RKO (cell line): ENCODE measurements at regions not wholly inside any gene's neighbourhood (a gene's known extent, or its start where the extent isn't known, plus 50 kb on each side); places are given as distances from the start of the nearest gene placed in this dataset.
A peak's percentile ranks its signal among the peaks of the same experiment; 100 is the strongest.

Experiments
- DNase-seq: peaks from one replicate; pipeline ENCODE4 v3.0.0-alpha.2; 2016; ENCODE audit warnings: low spot score

- no peak for DNase-seq
Observed at GRCh38 chr3:71990545-71990944, 205.6 kb upstream of the PROK2 start.

DNA sequence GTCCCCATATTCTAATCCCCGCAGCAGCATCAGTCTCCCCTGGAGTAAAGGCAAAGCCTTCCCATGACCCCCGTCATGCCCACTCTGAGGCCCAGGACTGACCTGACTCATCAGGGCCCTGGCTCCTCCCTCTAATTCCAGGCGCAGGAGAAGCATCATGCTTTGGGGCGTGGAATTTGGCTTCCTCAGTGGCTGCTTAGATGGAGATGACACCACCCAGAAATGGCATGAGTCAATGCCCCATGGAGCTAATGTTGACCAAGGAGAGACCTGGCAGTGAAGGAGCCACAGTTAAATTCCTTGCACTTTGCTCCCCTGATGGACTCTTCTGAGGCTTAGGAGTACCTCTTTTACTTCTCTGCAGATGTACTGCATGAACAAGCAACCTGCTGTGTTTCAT lies 204.2 kb upstream of the PROK2 start:
- DNase-seq, result peak; percentile 19

DNA sequence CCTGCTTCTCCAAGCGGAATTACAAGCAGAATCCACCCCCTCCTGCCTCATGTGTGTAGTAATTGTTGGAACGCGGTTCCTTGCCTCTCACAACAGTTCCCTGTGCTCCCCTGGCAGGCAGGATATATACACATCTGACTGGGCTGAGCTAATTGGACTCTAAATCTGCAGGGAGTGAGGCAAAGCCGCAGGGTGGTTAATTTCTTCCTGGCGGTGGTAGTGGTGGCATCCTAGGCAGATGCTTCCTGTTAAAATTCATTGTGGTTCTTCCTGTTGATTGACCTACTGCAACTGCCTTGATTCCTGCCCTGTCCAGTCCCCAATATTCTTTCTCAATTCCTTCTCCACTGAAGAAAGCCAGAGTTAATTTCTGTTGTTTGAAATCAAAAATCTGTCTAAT lies 202.9 kb upstream of the PROK2 start:
- no peak for DNase-seq

- peak; percentile 37 for DNase-seq
Observed at GRCh38 chr3:71987089-71987735, 202.3 kb upstream of the PROK2 start.

GRCh38 chr3:71986606-71987005 lies 201.7 kb upstream of the PROK2 start:
- DNase-seq, result no peak

DNA sequence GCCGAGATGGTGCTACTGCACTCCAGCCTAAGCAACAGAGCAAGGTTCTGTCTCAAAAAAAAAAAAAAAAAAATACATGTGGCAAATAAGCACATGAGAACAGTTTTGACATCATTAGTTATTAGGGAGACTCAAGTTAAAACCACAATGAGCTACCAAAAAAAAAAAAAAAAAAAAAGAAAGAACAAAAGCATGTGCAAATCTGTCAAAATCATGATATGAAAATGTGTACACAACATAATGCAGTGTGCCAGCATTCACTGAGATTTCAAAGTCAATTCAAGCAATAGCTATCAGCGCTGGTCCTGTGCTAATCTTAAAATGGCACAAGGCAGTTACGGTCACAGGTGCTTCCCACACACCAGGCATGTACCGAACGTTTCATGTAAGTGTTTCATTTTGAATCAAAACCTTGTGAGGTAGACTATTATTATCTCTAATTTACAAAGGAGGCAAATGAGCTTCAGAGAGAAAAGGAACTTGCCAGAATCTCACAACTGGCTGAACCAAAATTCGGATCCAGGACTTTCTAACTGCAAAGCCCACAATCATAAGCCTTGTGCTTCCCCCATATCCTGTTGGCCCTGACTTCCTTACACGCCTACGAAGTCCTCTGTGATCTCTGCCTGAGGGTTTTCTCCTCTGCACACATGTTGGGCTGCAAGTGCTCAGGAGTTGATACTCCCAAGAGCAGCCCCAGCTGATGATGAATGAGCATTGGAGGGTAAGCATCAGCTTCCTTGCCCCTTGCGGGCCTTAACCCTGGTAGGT lies 200.1 kb upstream of the PROK2 start:
- DNase-seq, result no peak

- DNase-seq, result no peak
Observed at GRCh38 chr3:71983694-71984093, 198.7 kb upstream of the PROK2 start.

DNA sequence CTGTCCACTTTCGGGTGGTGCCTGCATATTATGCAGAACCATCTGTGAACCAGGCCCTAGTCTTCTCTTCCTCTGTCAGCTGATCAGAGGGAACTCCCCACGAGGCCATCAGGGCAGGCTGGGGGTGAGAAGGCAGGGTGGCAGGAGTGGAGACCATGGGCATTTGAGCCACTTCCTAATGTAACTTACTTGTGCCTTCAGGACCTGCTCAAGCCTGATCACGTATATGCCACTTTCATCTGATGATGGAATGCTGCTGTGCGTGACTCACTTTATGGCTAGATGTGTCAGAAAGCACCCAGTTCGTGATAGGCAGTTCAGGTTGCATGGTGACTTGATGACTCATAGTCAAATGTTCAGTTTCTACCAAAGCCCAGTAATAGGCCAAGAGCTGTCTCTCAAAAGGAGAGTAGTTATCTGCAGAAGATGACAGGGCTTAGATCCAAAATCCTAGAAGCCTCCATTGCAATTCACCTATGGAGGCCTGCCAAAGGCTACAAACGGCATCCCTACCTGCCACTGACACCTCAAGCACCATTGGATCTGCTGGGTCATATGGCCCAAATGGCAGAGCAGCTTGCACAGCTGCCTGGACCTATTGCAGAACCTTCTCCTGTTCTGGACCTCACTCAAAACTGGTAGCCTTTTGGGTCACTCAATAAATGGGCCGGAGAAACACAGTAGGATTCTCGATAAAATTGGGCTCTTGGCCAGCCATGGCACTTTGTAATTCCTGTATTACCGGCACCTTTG lies 197.7 kb upstream of the PROK2 start:
- peak; percentile 95 for DNase-seq

DNA sequence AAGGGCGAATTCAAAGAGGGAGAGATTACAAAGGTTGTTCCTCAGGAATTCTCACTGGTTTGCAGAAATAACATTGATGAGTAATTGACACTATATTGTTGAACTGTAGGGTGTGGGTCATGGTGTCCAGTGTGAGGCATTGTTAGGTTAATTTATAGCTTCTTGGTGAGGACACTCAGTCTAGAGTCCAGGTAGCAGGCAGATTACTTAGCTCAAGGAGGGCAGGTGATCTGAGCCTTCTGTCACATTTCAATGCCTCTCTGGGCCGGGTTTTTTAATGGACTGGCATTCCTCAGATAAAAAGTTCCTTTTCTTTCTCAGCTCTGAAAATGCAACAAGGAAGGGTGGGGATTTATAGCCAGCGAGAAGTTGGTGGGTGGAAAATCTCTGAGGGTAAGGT lies 194.2 kb upstream of the PROK2 start:
- no peak for DNase-seq

GRCh38 chr3:71978150-71978721 lies 193.3 kb upstream of the PROK2 start:
- no peak for DNase-seq

- no peak for DNase-seq
Observed at GRCh38 chr3:71977525-71977924, 192.6 kb upstream of the PROK2 start.

DNA sequence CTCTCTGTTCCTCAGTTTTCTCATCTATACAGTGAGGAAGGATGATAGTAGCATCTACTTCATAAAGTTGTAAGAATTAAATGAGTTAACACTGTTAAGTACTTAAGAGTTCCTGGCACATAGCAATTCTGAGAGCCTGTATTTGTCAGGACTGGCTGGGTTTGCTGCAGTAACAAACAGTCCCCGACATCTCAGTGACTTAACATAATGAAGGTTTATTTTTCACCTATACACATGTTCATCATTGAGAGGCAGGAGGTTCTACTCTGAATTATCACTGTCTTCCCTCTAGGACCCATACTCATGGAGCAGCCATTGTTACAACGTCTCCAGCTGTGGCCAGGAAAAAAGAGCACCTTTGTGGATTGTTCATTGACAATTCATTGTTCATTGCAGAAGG lies 190.6 kb upstream of the PROK2 start:
- no peak for DNase-seq

GRCh38 chr3:71974786-71975185 lies 189.8 kb upstream of the PROK2 start:
- DNase-seq, result no peak

DNA sequence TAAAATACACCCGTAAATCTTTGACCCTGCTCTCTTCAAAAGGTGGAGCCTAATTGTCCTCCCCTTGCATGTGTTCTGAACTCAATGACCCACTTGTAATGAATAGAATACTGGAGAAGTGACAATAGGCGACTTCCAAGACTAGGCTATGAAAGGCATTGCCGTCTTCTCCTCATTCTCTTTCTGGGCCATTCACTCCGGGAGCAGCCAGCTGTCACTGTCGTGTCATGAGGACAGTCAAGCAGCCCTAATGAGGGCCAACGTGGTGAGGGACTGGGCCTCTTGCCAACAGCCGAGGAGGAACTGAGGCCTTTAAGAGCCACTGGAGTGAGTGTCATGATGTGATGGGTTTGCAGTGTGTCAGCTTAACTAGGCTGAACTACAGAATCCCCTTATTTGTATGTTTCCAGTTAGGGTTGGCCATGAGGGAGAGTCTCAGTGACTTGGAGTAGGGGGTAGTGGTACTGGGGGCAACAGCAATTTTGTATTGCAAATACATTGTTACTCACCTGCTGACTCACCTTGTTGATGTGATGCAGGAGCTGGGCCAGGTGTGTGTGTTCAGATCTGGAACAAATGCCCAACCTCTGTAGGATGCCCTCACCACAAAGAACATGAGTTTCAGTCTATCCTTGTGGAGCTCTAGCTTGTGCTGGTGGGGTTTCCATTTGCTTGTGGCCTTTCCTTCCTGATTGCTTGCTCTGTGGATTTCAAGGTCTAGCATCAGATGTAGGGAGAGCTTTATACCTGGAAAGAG lies 188.5 kb upstream of the PROK2 start:
- no peak for DNase-seq

- DNase-seq, result no peak
Observed at GRCh38 chr3:71972031-71972430, 187.1 kb upstream of the PROK2 start.

DNA sequence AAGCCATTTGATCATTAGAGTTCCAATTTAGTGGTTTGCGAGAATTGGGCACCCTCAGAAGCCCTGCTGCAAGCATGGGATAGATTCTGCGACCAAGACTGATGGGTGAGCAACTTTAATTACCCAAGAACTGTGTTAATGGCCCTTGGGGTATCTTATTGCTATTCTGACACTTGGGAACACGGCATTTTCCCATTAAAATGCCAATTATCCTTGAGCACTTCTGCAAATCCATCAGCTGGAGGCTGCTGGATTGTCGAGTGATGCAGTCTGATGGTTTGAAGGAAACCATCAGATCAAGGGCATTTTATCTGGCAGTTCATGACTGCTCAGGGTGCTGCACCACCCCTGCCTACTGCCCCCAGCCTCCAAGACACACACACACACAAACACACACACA lies 183.6 kb upstream of the PROK2 start:
- no peak for DNase-seq

GRCh38 chr3:71966185-71966584 lies 181.2 kb upstream of the PROK2 start:
- DNase-seq, result no peak

DNA sequence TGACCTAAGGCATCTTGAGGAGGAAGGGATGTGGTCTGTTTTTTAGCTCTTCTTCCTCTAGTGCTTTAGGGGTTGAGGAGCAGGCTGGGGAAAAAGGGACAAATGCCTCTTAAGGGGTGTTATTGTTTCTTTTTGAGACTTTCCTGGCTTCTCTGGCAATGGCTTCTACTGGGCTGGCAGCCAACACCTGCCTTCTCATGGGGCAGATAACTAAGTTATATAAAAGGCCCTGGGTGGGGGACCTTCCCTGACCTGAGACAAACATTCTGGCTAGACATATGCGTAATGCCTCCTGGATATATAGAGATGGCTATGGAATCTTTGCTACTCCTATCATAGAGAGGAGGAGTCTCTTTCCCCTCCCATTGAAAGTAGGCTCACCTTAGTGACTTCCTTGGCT lies 179.2 kb upstream of the PROK2 start:
- DNase-seq, result no peak

GRCh38 chr3:71962561-71963240 lies 177.8 kb upstream of the PROK2 start:
- DNase-seq, result peak; percentile 50

DNA sequence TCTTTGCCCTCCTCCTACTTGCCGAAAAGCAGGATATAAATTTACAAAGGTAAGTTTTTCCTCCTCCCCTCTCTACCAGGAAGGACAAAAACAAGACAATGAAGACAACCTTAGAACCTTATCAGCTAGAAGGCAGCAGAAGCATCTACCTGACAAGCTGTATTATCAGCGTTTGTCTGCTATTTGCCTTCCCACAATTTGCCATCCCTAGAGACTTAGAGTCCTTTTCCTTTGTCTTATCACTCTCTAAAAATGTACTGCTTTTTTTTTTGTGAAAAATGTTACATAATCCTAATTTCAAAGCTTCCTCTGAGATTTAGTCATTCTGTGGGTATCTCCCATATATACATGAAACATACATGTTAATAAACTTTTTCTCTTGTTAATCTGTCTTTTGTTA lies 176.9 kb upstream of the PROK2 start:
- DNase-seq, result no peak

DNA sequence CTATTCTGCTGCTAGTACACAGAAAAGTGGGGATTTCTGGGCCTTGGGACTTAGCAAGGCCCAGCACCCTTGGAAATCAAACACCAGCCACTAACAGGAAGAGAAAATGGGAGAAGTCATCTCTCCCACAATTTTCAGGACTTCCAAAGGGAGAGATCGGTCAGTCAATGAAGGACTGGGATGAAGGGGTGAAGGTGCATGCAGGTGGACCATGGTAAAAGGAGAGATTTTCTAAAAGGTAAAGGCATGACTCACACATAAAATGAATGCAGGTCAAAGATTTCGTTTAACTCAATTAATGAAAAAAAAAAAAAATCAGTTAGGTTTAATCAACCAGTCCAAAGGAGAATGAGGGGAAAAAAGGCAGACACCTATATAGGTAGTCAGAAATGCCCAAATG lies 176.4 kb upstream of the PROK2 start:
- no peak for DNase-seq

GRCh38 chr3:71958533-71958932 lies 173.6 kb upstream of the PROK2 start:
- no peak for DNase-seq
